ENCODE measurements at regions not wholly inside any gene's neighbourhood (a gene's known extent, or its start where the extent isn't known, plus 50 kb on each side); places are given as distances from the start of the nearest gene placed in this dataset.

- Histone ChIP-seq H3K79me2 (replicated peaks; ENCODE audit: insufficient read depth, low read length) (no peaks in the 10 kb centered on the region), H3K4me3 (ENCODE audit: low read length) (no peak overlapping the region), H3K27ac (ENCODE audit: low read length) (no peak overlapping the region), H4K20me1 (ENCODE audit: insufficient read depth) (no peaks in the 10 kb centered on the region), H3K4me2 (ENCODE audit: low read length) (no peak overlapping the region), H3K27me3 (ENCODE audit: insufficient read depth, low read depth, low read length) (no peaks in the 10 kb centered on the region), H2AFZ (ENCODE audit: low read depth, low read length) (no peak overlapping the region), H3K9me3 (ENCODE audit: low read length) (no peaks in the 10 kb centered on the region), H3K9ac (ENCODE audit: low read length) (no peak overlapping the region), H3K36me3 (ENCODE audit: insufficient read depth, low read length) (no peaks in the 10 kb centered on the region), H3K9me2 (ENCODE audit: insufficient read depth, low read length) (no peaks in the 10 kb centered on the region), H3F3A (ENCODE audit: insufficient read depth, low read length, poor library complexity, severe bottlenecking) (no peaks in the 10 kb centered on the region)
- TF ChIP-seq RAD21 (conservative IDR thresholded peaks at IDR 0.05) (no peak), POLR2AphosphoS5 (IDR thresholded peaks at IDR 0.05) (no peak), EZH2 (IDR thresholded peaks at IDR 0.05; ENCODE audit: borderline replicate concordance, insufficient read depth, low read length, poor library complexity, severe bottlenecking) (no peak), REST (IDR thresholded peaks at IDR 0.05; ENCODE audit: borderline replicate concordance) (no peak), TAF1 (IDR thresholded peaks at IDR 0.05; ENCODE audit: low read depth) (no peak), CTCF (IDR thresholded peaks at IDR 0.05; ENCODE audit: poor library complexity, severe bottlenecking) (no peak), MXI1 (conservative IDR thresholded peaks at IDR 0.05; ENCODE audit: poor library complexity, severe bottlenecking) (no peak), SMC3 (conservative IDR thresholded peaks at IDR 0.05; ENCODE audit: poor library complexity) (no peak), EP300 (conservative IDR thresholded peaks at IDR 0.05; ENCODE audit: poor library complexity, severe bottlenecking) (no peak)
Observed at GRCh38 chr2:215511454-215512346, 75.8 kb upstream of the FN1 start.

GRCh38 chr2:215507836-215508235 lies 72.0 kb upstream of the FN1 start:
- no peaks in the 10 kb centered on the region for H4K20me1 ChIP-seq (ENCODE audit: insufficient read depth)
- H3K27ac ChIP-seq (ENCODE audit: low read length), result no peak overlapping the region
- no peak overlapping the region for H3K4me2 ChIP-seq (ENCODE audit: low read length)
- H3K4me3 ChIP-seq (ENCODE audit: low read length), result no peak overlapping the region
- no peaks in the 10 kb centered on the region for H3K9me2 ChIP-seq (ENCODE audit: insufficient read depth, low read length)
- no peaks in the 10 kb centered on the region for H3F3A ChIP-seq (ENCODE audit: insufficient read depth, low read length, poor library complexity, severe bottlenecking)
- no peak overlapping the region for H3K9ac ChIP-seq (ENCODE audit: low read length)
- no peaks in the 10 kb centered on the region for H3K9me3 ChIP-seq (ENCODE audit: low read length)
- no peaks in the 10 kb centered on the region for H3K79me2 ChIP-seq (replicated peaks; ENCODE audit: insufficient read depth, low read length)
- no peaks in the 10 kb centered on the region for H3K36me3 ChIP-seq (ENCODE audit: insufficient read depth, low read length)
- no peak overlapping the region for H2AFZ ChIP-seq (ENCODE audit: low read depth, low read length)
- TF ChIP-seq REST (IDR thresholded peaks at IDR 0.05; ENCODE audit: borderline replicate concordance) (no peak), EZH2 (IDR thresholded peaks at IDR 0.05; ENCODE audit: borderline replicate concordance, insufficient read depth, low read length, poor library complexity, severe bottlenecking) (no peak), CTCF (IDR thresholded peaks at IDR 0.05; ENCODE audit: poor library complexity, severe bottlenecking) (no peak), RAD21 (conservative IDR thresholded peaks at IDR 0.05) (no peak), MXI1 (conservative IDR thresholded peaks at IDR 0.05; ENCODE audit: poor library complexity, severe bottlenecking) (no peak), EP300 (conservative IDR thresholded peaks at IDR 0.05; ENCODE audit: poor library complexity, severe bottlenecking) (no peak)
- no peaks in the 10 kb centered on the region for H3K27me3 ChIP-seq (ENCODE audit: insufficient read depth, low read depth, low read length)

Data from neural cell (in vitro differentiated cells).